Fibroblast of villous mesenchyme (primary cell): ENCODE measurements at regions not wholly inside any gene's neighbourhood (a gene's known extent, or its start where the extent isn't known, plus 50 kb on each side); places are given as distances from the start of the nearest gene placed in this dataset.
"Not testable (repeated sequence)": the region's sequence is repeated elsewhere in the genome, so short reads cannot be mapped to it uniquely, and the experiment has no call there.

Experiments
- DNase-seq: peaks from one replicate; pipeline ENCODE4 v3.0.0-alpha.2; 2010; ENCODE audit warnings: low read depth
- H3K4me3 ChIP-seq: 2 replicates; pipeline ENCODE4 v1.5.1; 2011; ENCODE audit warnings: low read depth, mild to moderate bottlenecking, low read length
- CTCF ChIP-seq: IDR thresholded peaks from 2 replicates; pipeline ENCODE4 v1.5.1; 2012; ENCODE audit warnings: low read depth, mild to moderate bottlenecking, low read length; ENCODE audit not compliant: insufficient read depth

GRCh38 chr9:96061293-96061987, 185.9 kb downstream of the ERCC6L2 start:
- peak; percentile 51 for DNase-seq
- peak; percentile 54 for TF ChIP-seq CTCF
- no peak overlapping the region for H3K4me3 ChIP-seq

- DNase-seq = no peak
- no peak for TF ChIP-seq CTCF
- no peak overlapping the region for H3K4me3 ChIP-seq
Observed at GRCh38 chr9:96058218-96058617, 182.7 kb downstream of the ERCC6L2 start.

- TF ChIP-seq CTCF = no peak
- no peak for DNase-seq
- H3K4me3 ChIP-seq = no peak overlapping the region
Observed at GRCh38 chr9:96057155-96057554, 181.7 kb downstream of the ERCC6L2 start.

- no peak for DNase-seq
- no peak for TF ChIP-seq CTCF
- H3K4me3 ChIP-seq = no peak overlapping the region
Observed at GRCh38 chr9:96056226-96056625, 180.7 kb downstream of the ERCC6L2 start.

GRCh38 chr9:96054248-96054647, 178.8 kb downstream of the ERCC6L2 start:
- DNase-seq, H3K4me3 ChIP-seq: not testable (repeated sequence)

- DNase-seq = no peak
- no peak overlapping the region for H3K4me3 ChIP-seq
- TF ChIP-seq CTCF = no peak
Observed at GRCh38 chr9:96052686-96053085, 177.2 kb downstream of the ERCC6L2 start.

- no peak for TF ChIP-seq CTCF
- DNase-seq = no peak
- H3K4me3 ChIP-seq = no peak overlapping the region
Observed at GRCh38 chr9:96051423-96051822, 175.9 kb downstream of the ERCC6L2 start.
